Stimulated activated effector memory CD8-positive, alpha-beta T cell treated with anti-CD3 and anti-CD28 coated beads, Interleukin-12 subunit alpha, Interleukin-12 subunit beta, amount 100 ng/mL, for 72 hours (primary cell): ENCODE measurements at regions not wholly inside any gene's neighbourhood (a gene's known extent, or its start where the extent isn't known, plus 50 kb on each side); places are given as distances from the start of the nearest gene placed in this dataset.

Experiments
- ATAC-seq: fragments of 150-1000 bp; cut with Tn5 transposase; 2 replicates; pipeline ENCODE4 v1.10.0; 2021
- DNase-seq, 2 donors: peaks; one replicate each; pipeline ENCODE4 v3.0.0; 2021 to 2022; ENCODE audit warnings: low spot score in 2 of 2
- H3K27ac Mint-ChIP-seq: one replicate; pipeline ENCODE4 v1.8.0; 2022; ENCODE audit warnings: mild to moderate bottlenecking, mixed read lengths
- H3K36me3 Mint-ChIP-seq: one replicate; pipeline ENCODE4 v1.8.0; 2022; ENCODE audit warnings: mild to moderate bottlenecking, mixed read lengths
- H3K4me1 Mint-ChIP-seq: one replicate; pipeline ENCODE4 v1.8.0; 2022; ENCODE audit warnings: mixed read lengths
- H3K4me3 Mint-ChIP-seq: one replicate; pipeline ENCODE4 v1.8.0; 2022; ENCODE audit warnings: mild to moderate bottlenecking, mixed read lengths
- H3K9me3 Mint-ChIP-seq: one replicate; pipeline ENCODE4 v1.8.0; 2022; ENCODE audit warnings: mixed read lengths

DNA sequence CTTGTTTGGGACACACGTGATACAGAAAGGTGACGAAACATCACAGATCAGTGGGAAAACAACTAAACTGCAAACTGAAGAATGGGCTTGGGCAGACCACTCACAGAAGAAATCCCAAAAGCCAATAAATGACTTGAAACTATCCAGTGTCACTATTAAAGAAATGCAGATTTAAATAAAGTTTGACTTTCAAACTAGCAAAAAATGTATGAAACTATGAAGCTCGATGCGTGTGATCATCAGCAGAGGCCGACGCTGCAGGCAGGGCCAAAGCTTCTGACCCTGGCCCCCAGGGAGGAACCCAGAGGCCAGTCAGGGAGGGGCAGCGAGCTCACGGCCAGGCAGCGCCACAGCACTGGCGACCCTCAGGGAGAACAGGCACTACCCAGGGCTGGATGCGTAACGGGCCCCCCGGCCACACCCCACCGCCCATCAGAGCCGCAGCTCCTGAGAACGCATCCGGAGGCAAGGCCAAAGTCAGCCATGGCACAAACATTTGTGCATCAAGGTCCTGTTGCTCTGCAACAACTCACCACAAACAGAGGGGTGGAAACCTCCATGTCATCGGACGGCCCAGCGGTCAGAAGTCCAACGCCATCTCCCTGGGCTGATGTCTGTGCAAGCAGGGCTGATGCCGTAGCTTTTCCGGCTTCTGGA is 94.1 kb downstream of the YTHDF1 start:
- Mint-ChIP-seq H3K4me3 (no peak overlapping the region), H3K27ac (no peak overlapping the region), H3K9me3 (no peaks in the 10 kb centered on the region), H3K36me3 (no peaks in the 10 kb centered on the region), H3K4me1 (no peaks in the 10 kb centered on the region)
- DNase-seq (no peak), ATAC-seq (no peak)

DNA sequence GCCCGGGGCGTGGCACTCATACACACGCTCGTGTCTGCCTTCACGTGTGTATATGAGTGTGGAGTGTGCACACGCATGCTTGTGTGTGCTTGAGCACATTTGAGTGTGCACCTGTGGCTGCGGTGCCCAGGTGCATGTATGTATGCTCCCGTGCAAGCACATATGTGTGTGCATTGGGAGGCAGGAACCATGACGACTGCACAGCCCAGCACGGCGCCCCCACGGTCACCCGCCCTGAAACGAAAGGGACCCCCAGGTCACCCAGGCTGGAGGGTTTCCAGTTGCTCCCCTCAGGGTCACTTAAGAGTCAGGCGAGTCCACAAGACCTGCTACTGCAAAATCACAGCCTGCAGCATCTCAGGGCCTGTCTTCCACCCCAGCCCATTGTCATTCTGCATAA is 94.7 kb downstream of the YTHDF1 start:
- H3K4me1 Mint-ChIP-seq: no peaks in the 10 kb centered on the region
- H3K36me3 Mint-ChIP-seq: no peaks in the 10 kb centered on the region
- no peak for ATAC-seq

DNA sequence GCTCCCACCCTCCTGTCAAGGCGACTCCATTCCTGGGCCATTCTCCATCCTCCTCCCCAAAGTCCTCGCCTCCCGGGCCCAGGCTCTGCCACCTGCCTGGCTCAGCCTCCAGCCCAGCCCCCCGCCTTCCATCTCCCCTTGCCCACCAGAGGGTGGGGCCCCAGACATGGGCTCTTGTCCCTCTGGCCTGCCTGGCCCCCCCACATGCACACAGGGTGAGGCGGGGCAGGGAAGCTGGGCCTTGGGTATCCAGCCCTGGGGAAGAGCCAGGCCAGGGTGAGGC is 95.2 kb downstream of the YTHDF1 start:
- no peak overlapping the region for H3K4me3 Mint-ChIP-seq
- no peak overlapping the region for H3K27ac Mint-ChIP-seq

More for the DNA sequence above, 94.7 kb downstream of the YTHDF1 start:
- DNase-seq: no peak
- no peak overlapping the region for H3K4me3 Mint-ChIP-seq
- H3K27ac Mint-ChIP-seq: no peak overlapping the region
- H3K9me3 Mint-ChIP-seq: no peaks in the 10 kb centered on the region

DNA sequence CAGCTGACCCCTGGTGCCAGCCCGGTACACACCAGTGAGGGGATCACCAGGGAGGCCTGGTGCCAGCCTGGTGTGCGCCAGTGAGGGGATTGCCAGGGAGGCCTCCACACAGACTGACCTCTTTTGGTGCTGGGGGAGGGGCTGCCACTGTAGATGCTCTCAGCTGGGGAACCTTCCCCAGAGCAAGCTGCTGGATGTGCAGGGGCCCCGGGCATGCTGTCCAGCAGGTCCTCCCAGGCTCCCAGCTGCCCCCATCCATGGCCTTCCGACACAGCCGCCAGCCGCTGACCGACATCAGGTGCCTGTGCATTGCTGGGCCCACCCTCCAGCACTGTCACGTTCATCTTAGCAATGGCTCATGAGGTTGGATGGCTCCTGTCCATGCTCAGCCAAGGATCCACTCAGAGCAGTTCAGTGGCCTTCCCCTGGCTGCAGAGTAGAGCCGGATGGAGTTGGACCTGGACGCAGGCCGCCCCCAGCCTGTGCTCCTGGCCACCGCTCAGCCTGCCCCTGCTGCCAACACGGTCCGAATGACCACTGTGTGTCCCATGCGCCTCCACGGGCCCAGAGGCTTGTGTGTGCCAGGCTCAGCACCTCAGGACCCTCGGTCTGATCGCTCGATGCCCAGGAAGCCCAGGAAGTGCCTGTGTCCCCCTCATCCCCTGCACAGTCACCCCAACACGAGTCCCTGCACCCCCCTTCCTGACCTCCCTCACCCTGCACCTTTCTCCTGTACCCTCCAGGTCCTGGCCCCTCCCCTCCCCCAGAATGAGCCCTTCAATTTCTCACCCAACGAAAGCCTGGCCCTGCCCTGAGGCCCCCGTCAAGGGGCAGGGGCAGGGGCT is 95.7 kb downstream of the YTHDF1 start:
- H3K36me3 Mint-ChIP-seq: no peaks in the 10 kb centered on the region
- H3K4me3 Mint-ChIP-seq: no peak overlapping the region
- H3K9me3 Mint-ChIP-seq: no peaks in the 10 kb centered on the region
- H3K27ac Mint-ChIP-seq: no peak overlapping the region
- DNase-seq: no peak
- H3K4me1 Mint-ChIP-seq: no peaks in the 10 kb centered on the region
- peak; percentile 4 for ATAC-seq

More for the DNA sequence above, 95.2 kb downstream of the YTHDF1 start:
- no peaks in the 10 kb centered on the region for H3K36me3 Mint-ChIP-seq
- no peaks in the 10 kb centered on the region for H3K4me1 Mint-ChIP-seq
- DNase-seq: no peak
- H3K9me3 Mint-ChIP-seq: no peaks in the 10 kb centered on the region
- ATAC-seq: no peak

DNA sequence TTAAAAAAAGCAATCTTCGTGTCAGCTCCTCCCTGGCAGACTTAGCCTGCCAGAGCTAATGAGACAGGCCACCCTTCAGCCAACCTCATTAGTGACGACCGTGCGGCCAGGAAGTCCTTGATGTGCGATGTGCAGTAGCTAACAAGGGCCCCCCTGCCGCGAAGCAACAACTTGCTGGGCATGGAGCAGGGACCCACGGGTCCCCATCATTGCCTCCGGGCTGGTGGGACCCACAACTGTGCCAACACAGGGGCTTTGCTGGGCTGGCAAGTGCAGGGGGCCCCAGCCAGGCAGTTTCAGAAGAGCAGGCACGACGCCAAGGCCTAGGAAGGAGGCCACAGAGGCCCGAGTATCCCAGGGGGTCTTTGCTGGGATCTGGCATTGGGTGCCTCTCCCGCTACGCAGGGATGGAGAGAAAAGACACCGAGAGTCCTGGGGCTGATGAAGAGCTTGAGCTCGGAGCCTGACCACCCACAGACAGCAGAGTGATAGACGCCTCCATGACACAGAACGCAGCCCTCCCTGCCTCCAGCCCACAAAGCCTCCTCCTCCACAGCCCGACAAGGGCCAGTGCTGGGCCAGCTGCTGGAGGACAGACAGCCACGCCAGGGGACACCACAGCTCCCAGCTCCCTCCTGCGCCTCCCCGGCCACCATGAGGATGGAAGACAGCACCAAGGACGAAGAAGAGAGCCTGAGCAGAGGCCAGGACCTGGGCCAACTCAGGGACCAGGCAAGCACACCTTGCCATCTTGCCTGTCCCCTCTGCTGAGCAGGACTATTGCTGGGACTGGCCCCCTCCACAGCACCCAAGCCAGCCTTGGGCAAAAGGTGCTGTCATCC is 96.6 kb downstream of the YTHDF1 start:
- no peak for ATAC-seq
- DNase-seq: no peak
- Mint-ChIP-seq H3K9me3 (no peaks in the 10 kb centered on the region), H3K36me3 (no peaks in the 10 kb centered on the region), H3K4me3 (no peak overlapping the region), H3K4me1 (no peaks in the 10 kb centered on the region), H3K27ac (no peak overlapping the region)

DNA sequence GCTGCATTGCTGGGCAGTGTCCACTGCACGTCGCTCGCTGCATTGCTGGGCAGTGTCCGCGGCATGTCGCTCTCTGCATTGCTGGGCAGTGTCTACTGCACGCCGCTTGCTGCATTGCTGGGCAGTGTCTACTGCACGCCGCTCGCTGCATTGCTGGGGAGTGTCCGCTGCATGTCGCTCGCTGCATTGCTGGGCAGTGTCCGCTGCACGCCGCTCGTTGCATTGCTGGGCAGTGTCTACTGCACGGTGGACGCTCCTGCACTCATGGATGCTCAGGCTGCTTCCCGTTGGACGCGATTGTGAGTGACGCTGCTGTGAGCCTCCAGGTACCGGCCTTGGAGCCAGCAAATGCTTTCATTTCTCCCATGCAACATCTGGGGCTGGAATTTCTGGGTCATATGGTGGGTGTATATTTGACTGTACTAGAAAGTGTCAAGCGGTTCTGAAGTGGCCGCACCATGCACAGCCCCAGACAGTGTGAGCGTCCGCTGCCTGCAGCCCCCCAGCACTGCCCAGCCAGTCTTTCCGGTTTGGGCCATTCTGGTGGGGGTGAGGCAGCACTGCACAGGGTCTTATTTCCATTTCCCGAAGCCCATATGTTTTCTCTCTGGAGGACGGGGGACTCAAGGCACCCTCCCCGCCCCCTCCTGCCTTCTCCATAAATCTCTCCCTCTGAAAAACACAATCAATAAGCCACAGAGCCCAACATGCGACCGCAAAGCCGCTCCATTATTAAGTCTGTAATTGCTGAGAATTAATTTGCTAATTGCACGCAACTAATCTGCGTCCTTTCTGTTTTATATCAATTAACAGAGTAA is 97.4 kb downstream of the YTHDF1 start:
- ATAC-seq: no peak
- H3K36me3 Mint-ChIP-seq: no peaks in the 10 kb centered on the region
- no peak overlapping the region for H3K27ac Mint-ChIP-seq
- H3K4me1 Mint-ChIP-seq: no peaks in the 10 kb centered on the region
- no peak overlapping the region for H3K4me3 Mint-ChIP-seq
- no peak for DNase-seq
- H3K9me3 Mint-ChIP-seq: no peaks in the 10 kb centered on the region

DNA sequence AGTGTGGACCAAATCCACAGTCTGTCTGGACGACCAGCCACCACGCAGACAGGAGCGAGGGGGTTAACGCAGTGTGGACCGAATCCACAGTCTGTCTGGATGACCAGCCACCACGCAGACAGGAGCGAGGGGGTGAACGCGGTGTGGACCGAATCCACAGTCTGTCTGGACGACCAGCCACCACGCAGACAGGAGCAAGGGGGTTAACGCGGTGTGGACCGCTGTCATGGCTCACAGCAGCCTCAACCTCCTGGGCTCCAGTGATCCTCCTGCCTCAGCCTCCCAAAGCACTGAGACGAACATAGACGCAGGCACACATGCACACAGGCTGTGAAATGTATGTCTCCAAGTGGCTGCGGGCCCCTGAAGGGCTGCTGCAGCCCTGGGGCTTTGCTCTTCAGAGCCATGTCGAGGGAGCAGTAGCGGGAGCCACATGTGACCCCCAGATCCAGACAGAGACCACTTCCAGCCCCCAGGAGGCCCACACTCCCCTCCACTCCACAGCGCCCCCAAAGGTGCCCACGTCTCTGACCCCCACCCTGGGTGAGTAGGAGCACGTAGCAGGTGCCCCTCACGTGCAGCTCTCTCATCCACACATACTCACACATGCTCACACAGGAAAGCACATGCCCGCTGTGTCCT is 98.1 kb downstream of the YTHDF1 start:
- DNase-seq: no peak
- no peak for ATAC-seq
- Mint-ChIP-seq H3K36me3 (no peaks in the 10 kb centered on the region), H3K9me3 (no peaks in the 10 kb centered on the region), H3K27ac (no peak overlapping the region), H3K4me1 (no peaks in the 10 kb centered on the region), H3K4me3 (no peak overlapping the region)

DNA sequence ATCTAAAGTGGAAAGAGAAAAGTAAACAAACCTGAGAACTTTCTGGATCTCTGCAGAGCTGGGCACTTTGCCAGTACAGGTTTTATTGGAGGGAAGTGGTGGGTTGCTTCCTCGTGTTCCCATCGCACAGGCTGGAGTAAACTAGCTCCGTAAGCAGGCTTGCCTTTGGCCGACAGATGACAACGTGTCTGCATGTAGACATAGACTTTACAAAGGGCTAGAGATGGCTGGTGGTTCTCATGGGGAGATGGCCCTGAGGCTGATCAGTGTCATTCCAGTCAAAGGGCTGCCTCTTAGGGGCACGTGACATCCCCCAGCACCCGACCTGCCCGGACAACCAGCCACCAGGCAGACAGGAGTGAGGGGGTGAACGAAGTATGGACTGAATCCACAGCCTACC is 98.8 kb downstream of the YTHDF1 start:
- Mint-ChIP-seq H3K9me3 (peaks cover 2% of the 10 kb centered on the region), H3K36me3 (no peaks in the 10 kb centered on the region), H3K4me1 (no peaks in the 10 kb centered on the region), H3K27ac (no peak overlapping the region), H3K4me3 (no peak overlapping the region)
- no peak for ATAC-seq
- no peak for DNase-seq

DNA sequence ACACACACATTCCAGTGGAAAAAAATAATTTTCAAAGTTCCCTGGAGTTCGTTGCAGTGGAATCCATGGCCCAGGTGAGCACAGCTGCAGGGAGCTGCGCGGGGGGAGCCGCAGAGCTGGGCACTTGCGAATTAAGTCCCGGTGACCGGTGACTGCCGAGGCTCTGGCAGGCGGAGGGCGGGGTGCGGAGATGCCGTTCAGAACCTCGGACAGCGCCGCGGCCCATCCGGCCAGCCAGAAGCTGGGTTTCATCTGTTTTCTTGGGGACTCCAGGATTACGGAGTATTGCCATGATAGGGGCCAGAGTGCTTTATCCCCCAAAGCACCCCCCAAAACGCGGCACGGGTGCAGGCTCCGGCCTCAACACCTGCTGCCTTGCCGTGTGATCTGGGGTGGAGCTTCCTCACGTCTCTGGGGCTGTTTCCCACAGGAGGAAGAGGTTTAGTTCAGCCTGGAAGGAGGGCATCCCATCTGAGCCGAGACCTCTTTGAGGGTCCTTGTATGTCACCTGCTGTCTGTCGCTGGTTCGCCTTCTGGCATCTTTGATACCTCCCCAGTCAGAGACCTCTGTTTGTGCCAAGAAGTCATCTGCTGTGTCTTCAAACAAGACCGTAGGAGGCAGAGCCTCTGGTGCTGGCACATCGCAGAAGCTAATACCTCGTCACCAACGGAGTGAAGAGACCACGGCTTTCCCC is 99.4 kb downstream of the YTHDF1 start:
- no peak overlapping the region for H3K27ac Mint-ChIP-seq
- H3K9me3 Mint-ChIP-seq: peaks cover 6% of the 10 kb centered on the region
- DNase-seq: no peak
- H3K36me3 Mint-ChIP-seq: no peaks in the 10 kb centered on the region
- H3K4me1 Mint-ChIP-seq: no peaks in the 10 kb centered on the region
- no peak overlapping the region for H3K4me3 Mint-ChIP-seq
- ATAC-seq: no peak

DNA sequence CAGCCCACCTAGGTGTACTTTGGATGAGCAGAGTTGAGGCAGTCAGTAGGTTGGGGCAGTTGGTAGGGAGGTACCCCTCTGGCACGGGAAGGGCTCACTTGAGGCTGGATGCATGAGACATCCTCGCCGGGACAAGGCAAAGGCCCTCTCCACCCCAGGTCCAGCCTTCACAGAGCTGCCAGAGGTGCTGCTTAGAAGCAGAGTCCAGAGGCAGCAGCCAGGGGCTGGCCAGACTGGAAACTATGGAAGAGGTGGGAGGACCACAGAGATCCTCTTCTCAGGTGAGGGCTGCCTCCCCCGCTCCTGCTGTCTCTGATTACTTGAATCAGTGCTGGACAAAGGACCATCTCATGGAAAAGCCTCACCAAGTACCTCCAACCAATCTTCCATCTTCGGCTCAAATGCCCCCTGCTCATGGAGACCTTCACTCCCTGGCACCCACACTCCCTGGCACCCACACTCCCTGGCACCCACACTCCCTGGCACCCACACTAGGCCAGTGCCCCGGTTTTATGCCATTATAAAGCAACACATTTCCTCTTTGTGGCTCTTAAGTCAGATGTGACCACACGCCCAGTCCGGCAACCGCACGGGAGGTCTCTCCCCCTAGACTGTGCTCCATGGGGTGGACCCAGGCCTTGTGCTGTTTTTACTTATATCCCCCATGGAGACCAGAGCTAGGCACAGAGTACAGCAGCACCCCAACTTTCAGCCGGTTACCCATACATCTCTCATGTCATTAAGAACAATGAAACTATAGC is 100.1 kb downstream of the YTHDF1 start:
- Mint-ChIP-seq H3K9me3 (peaks cover 6% of the 10 kb centered on the region), H3K4me3 (no peak overlapping the region), H3K36me3 (no peaks in the 10 kb centered on the region), H3K27ac (no peak overlapping the region), H3K4me1 (no peaks in the 10 kb centered on the region)
- ATAC-seq (no peak), DNase-seq (no peak)

DNA sequence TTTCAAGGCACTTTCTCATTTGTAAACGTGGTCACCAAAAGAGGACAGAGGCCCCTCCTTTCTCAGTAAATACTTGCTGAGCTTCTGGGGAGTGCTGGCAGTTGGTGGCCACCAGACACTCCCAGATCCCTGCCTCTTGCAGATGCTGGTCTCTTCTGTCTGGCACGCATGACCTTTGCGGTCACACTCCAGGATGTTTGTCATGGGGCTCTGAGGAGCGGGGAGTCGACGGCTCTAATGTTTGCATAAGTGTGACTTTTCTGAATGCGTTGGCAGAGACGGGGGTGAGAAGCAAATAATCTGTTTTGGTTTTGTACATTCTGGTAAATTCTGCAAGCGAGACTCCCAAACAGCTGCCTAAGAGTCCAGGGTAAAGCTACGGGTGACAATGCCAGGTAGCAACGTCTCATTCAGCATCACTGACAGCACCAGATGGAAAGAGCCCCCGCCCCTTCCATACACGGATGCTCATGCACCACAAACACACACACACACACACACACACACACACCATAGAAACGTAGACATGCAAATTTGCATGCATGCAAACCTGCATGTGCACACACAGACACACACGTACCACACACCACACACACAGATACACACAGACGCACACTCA is 101.1 kb downstream of the YTHDF1 start:
- no peak overlapping the region for H3K27ac Mint-ChIP-seq
- no peak for DNase-seq
- H3K36me3 Mint-ChIP-seq: no peaks in the 10 kb centered on the region
- H3K9me3 Mint-ChIP-seq: peaks cover 6% of the 10 kb centered on the region
- no peaks in the 10 kb centered on the region for H3K4me1 Mint-ChIP-seq
- ATAC-seq: no peak
- no peak overlapping the region for H3K4me3 Mint-ChIP-seq

DNA sequence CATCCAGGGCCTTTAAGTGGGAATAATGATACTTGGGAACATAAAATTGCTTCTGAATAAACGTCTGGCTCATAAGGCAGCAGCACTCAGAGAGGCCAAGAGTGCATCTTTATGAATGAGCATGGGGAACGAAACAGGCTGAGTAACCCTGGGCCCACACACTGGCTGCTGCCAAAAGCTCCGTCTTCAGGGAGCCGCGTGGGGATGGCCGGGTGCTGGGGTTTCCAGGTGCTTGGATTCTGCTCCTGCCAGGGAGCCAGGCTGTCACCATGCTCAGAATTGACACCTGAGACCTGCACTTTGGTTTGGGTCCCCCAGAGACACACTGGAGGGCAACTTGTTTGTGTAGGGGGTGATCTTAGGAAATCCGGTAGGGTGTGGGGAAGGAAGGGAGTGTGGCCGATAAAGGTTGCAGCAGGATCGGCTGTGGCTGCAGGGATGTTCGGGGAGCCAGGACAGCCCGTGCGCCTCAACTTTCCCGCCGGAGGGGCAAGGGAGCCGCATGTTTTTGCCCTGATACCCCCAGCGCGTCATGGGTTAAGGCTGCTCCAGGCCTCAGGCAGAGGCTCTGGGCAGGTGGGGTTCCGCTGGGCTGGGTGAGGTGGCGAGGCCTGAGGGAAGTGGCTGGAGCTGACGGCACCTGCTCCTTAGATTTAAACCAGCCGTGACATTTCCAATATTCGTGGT is 101.8 kb downstream of the YTHDF1 start:
- no peaks in the 10 kb centered on the region for H3K36me3 Mint-ChIP-seq
- peaks cover 6% of the 10 kb centered on the region for H3K9me3 Mint-ChIP-seq
- H3K4me3 Mint-ChIP-seq: no peak overlapping the region
- H3K4me1 Mint-ChIP-seq: no peaks in the 10 kb centered on the region
- no peak for ATAC-seq
- H3K27ac Mint-ChIP-seq: no peak overlapping the region
- DNase-seq: no peak
